IMR-90 (cell line): ENCODE measurements at regions not wholly inside any gene's neighbourhood (a gene's known extent, or its start where the extent isn't known, plus 50 kb on each side); places are given as distances from the start of the nearest gene placed in this dataset.

ENCODE experiments used
- ATAC-seq: fragments of 200-7000 bp; cut with Tn5 transposase; 2 replicates; pipeline ENCODE4 v1.9.1; 2020; ENCODE audit warnings: low read depth, mild to moderate bottlenecking, moderate library complexity
- BruUV-seq: library from RNA; stranded (reverse); fragments of 400-500 nt; replicated peaks from 2 replicates; lab custom pipeline; 2021; lab: Mats Ljungman, UMichigan
- CTCF ChIA-PET: fragments of 300-600 bp; formaldehyde crosslinking; extraction: SDS; loops from one replicate; lab custom pipeline; 2021; ENCODE audit warnings: antibody characterized with exemption; lab: Yijun Ruan, JAX
- POLR2A ChIA-PET: fragments of 300-600 bp; sonication (Branson Sonifier 250); formaldehyde crosslinking; loops from one replicate; lab custom pipeline; 2022; ENCODE audit warnings: antibody characterized with exemption; ENCODE audit not compliant: unreplicated experiment; lab: Charles Lee
- DNase-seq: peaks from one replicate; pipeline ENCODE4 v3.0.0; 2013
- H2AFZ ChIP-seq: replicated peaks from 2 replicates; pipeline ENCODE3; 2013; ENCODE audit warnings: low read length, mild to moderate bottlenecking; ENCODE audit not compliant: poor library complexity
- H2AK5ac ChIP-seq: 2 replicates; pipeline ENCODE4 v1.6.1; 2013; ENCODE audit warnings: low read depth, low read length, inconsistent platforms
- H2AK9ac ChIP-seq: replicated peaks from 2 replicates; pipeline ENCODE3; 2013; ENCODE audit warnings: mild to moderate bottlenecking, low read depth, low read length, moderate library complexity; ENCODE audit not compliant: poor library complexity
- H2BK120ac ChIP-seq: 2 replicates; pipeline ENCODE4 v1.6.1; 2013; ENCODE audit warnings: low read depth, low read length, inconsistent platforms
- H2BK15ac ChIP-seq: 3 replicates; pipeline ENCODE4 v1.6.1; 2013; ENCODE audit warnings: low read depth, low read length, inconsistent platforms
- H2BK20ac ChIP-seq: 2 replicates; pipeline ENCODE4 v1.6.1; 2013; ENCODE audit warnings: low read depth, mild to moderate bottlenecking, inconsistent platforms, low read length, moderate library complexity
- H2BK5ac ChIP-seq: 2 replicates; pipeline ENCODE4 v1.6.1; 2013; ENCODE audit warnings: mild to moderate bottlenecking, low read depth, low read length, inconsistent platforms; ENCODE audit not compliant: poor library complexity, severe bottlenecking
- H3K14ac ChIP-seq: replicated peaks from 2 replicates; pipeline ENCODE4 v1.6.1; 2013; ENCODE audit warnings: low read depth, low read length, inconsistent platforms
- H3K18ac ChIP-seq: 2 replicates; pipeline ENCODE4 v1.6.1; 2013; ENCODE audit warnings: low read depth, low read length, control low read depth
- H3K23ac ChIP-seq: 2 replicates; pipeline ENCODE4 v1.6.1; 2013; ENCODE audit warnings: low read depth, low read length, inconsistent platforms
- H3K27ac ChIP-seq: 2 replicates; pipeline ENCODE4 v1.5.1; 2013; ENCODE audit warnings: mild to moderate bottlenecking, control low read depth, low read length; ENCODE audit not compliant: insufficient read depth
- H3K27me3 ChIP-seq: 2 replicates; pipeline ENCODE4 v1.6.1; 2013; ENCODE audit warnings: low read length; ENCODE audit not compliant: control insufficient read depth, insufficient read depth
- H3K36me3 ChIP-seq: 2 replicates; pipeline ENCODE4 v1.6.1; 2013; ENCODE audit warnings: low read length, mixed read lengths; ENCODE audit not compliant: control insufficient read depth, insufficient read depth
- H3K4ac ChIP-seq: 2 replicates; pipeline ENCODE4 v1.6.1; 2013; ENCODE audit warnings: low read depth, low read length, inconsistent platforms
- H3K4me1 ChIP-seq: 2 replicates; pipeline ENCODE4 v1.6.1; 2013; ENCODE audit warnings: low read length, mixed read lengths; ENCODE audit not compliant: control insufficient read depth, insufficient read depth
- H3K4me2 ChIP-seq: 2 replicates; pipeline ENCODE4 v1.6.1; 2013; ENCODE audit warnings: low read depth, mild to moderate bottlenecking, control low read depth, low read length, moderate library complexity
- H3K4me3 ChIP-seq: 2 replicates; pipeline ENCODE4 v1.5.1; 2013; ENCODE audit warnings: low read depth, mild to moderate bottlenecking, control low read depth, low read length, moderate library complexity; ENCODE audit not compliant: insufficient read depth
- H3K56ac ChIP-seq: 2 replicates; pipeline ENCODE4 v1.6.1; 2013; ENCODE audit warnings: low read length, inconsistent platforms; ENCODE audit not compliant: insufficient read depth; ENCODE audit errors: extremely low read depth
- H3K79me1 ChIP-seq, 2 experiments: 2 replicates each; pipeline ENCODE4 v1.6.1; 2013; ENCODE audit warnings: low read length in 2 of 2, inconsistent platforms in 1 of 2, low read depth in 1 of 2
- H3K9ac ChIP-seq: 2 replicates; pipeline ENCODE4 v1.6.1; 2013; ENCODE audit warnings: low read depth, low read length, control low read depth
- H3K9me1 ChIP-seq: 2 replicates; pipeline ENCODE4 v1.6.1; 2013; ENCODE audit warnings: low read length, inconsistent platforms; ENCODE audit not compliant: insufficient read depth
- H3K9me3 ChIP-seq: 2 replicates; pipeline ENCODE4 v1.6.1; 2013; ENCODE audit warnings: low read length; ENCODE audit not compliant: control insufficient read depth, insufficient read depth
- H4K20me1 ChIP-seq: 2 replicates; pipeline ENCODE4 v1.6.1; 2013; ENCODE audit warnings: low read length, inconsistent platforms; ENCODE audit not compliant: insufficient read depth
- H4K5ac ChIP-seq: 2 replicates; pipeline ENCODE4 v1.6.1; 2013; ENCODE audit warnings: mild to moderate bottlenecking, low read depth, low read length, control low read depth
- H4K8ac ChIP-seq, 2 experiments: 2 replicates each; pipeline ENCODE4 v1.6.1; 2013; ENCODE audit warnings: low read depth in 2 of 2, low read length in 2 of 2, control low read depth in 1 of 2, inconsistent platforms in 1 of 2
- H4K91ac ChIP-seq: 2 replicates; pipeline ENCODE4 v1.6.1; 2013; ENCODE audit warnings: low read depth, low read length, inconsistent platforms; ENCODE audit not compliant: insufficient read depth
- CEBPB ChIP-seq: IDR thresholded peaks from 2 replicates; pipeline ENCODE4 v1.6.1; 2012; ENCODE audit warnings: low read depth, low read length, improper control_type of control experiment
- FOS ChIP-seq: fragments of 150-350 bp; IDR thresholded peaks from 2 replicates; pipeline ENCODE4 v1.6.1; 2016; ENCODE audit warnings: low read depth, low read length
- MXI1 ChIP-seq: IDR thresholded peaks from 2 replicates; pipeline ENCODE4 v1.6.1; 2012; ENCODE audit warnings: low read depth, mild to moderate bottlenecking, low read length, moderate library complexity, borderline replicate concordance
- NFE2L2 ChIP-seq: fragments of 150-350 bp; IDR thresholded peaks from 2 replicates; pipeline ENCODE4 v1.6.1; 2016; ENCODE audit warnings: low read depth, mild to moderate bottlenecking, low read length
- POLR2A ChIP-seq: IDR thresholded peaks from 2 replicates; pipeline ENCODE4 v1.6.1; 2012; ENCODE audit warnings: mild to moderate bottlenecking, low read depth, low read length
- RAD21 ChIP-seq: IDR thresholded peaks from 2 replicates; pipeline ENCODE4 v1.6.1; 2012; ENCODE audit warnings: low read length, improper control_type of control experiment
- RCOR1 ChIP-seq: IDR thresholded peaks from 2 replicates; pipeline ENCODE4 v1.6.1; 2012; ENCODE audit warnings: mild to moderate bottlenecking, low read length, improper control_type of control experiment; ENCODE audit not compliant: insufficient replicate concordance
- RFX5 ChIP-seq: IDR thresholded peaks from 2 replicates; pipeline ENCODE4 v1.8.0; 2012; ENCODE audit warnings: low read depth, mild to moderate bottlenecking, low read length, moderate library complexity
- SMC3 ChIP-seq: fragments of 150-350 bp; IDR thresholded peaks from 2 replicates; pipeline ENCODE4 v1.6.1; 2016; ENCODE audit warnings: low read depth, mild to moderate bottlenecking, antibody characterized with exemption, low read length, moderate library complexity
- WGBS, 2 experiments: methylation state at CpG; one replicate each; pipeline versions ENCODE4 v1.1.5 to v1.1.7; 2013; ENCODE audit warnings: missing lambda C conversion rate in 2 of 2; ENCODE audit not compliant: insufficient read length in 1 of 2; ENCODE audit errors: extremely low coverage in 2 of 2; 5-methylcytosine and 5-hydroxymethylcytosine counted together
- dilution Hi-C: fragments of 300-500 bp; cut with HindIII; formaldehyde crosslinking; loops from one replicate; pipeline ENCODE4 v1.14.3; 2018; ENCODE audit warnings: low sequenced_read_pairs; ENCODE audit not compliant: unreplicated experiment
- in situ Hi-C: fragments of 300-500 bp; cut with MboI; formaldehyde crosslinking; loops from 3 replicates; pipeline ENCODE4 v1.14.3; 2019; ENCODE audit warnings: low sequenced_read_pairs, inconsistent platforms, mixed read lengths
- intact Hi-C: fragments of 100-400 bp; cut with micrococcal nuclease; formaldehyde crosslinking; loops from 2 replicates; pipeline ENCODE4 v1.10.0; 2022
- TF ChIP-seq, protein P1 (sequence below): conservative IDR thresholded peaks from 2 replicates; pipeline ENCODE4 v1.5.1; 2012; ENCODE audit warnings: mild to moderate bottlenecking, low read depth, low read length, improper control_type of control experiment
- TF ChIP-seq, protein P2 (sequence below): fragments of 150-350 bp; IDR thresholded peaks from 2 replicates; pipeline ENCODE4 v1.6.1; 2016; ENCODE audit warnings: low read depth, mild to moderate bottlenecking, low read length, moderate library complexity, borderline replicate concordance

DNA sequence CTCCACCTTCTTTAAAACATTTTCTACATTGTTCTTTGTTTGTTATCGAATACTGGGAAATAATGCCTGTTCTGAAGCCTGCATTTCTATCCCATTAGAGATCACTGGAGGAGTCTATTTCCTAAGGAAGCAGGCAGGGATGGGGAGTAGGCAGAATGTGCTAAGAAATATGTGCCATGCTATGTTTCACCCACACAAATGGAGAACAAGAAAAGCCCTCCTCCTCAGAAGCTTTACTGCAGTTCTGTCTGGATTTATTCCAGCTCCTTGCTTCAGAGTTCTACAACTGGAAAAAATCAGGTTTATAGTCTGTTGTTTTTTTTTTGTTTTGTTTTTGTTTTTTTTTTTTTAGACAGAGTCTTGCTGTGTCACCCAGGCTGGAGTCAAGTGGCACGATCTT lies 825.1 kb downstream of the SLC4A3 start:
- Histone ChIP-seq H3K79me1 (no peaks in the 10 kb centered on the region), H4K5ac (peak overlapping the region; percentile 48; the same call in 1 of the 2 replicates), H3K23ac (no peak overlapping the region), H3K4me3 (no peak overlapping the region), H3K9ac (no peak overlapping the region), H3K14ac (no peak overlapping the region), H4K20me1 (no peaks in the 10 kb centered on the region), H3K27me3 (no peaks in the 10 kb centered on the region), H3K27ac (no peak overlapping the region), H2BK20ac (no peak overlapping the region), H3K56ac (no peak overlapping the region), H3K4ac (no peak overlapping the region), H3K9me1 (no peaks in the 10 kb centered on the region), H2BK120ac (no peak overlapping the region), H3K9me3 (no peaks in the 10 kb centered on the region), H4K91ac (no peak overlapping the region), H2AK5ac (no peak overlapping the region), H2BK5ac (no peak overlapping the region), H3K4me1 (no peaks in the 10 kb centered on the region), H4K8ac (no peak overlapping the region), H2AK9ac (no peak overlapping the region), H2AFZ (no peak overlapping the region), H3K36me3 (no peaks in the 10 kb centered on the region), H3K18ac (no peak overlapping the region), H3K4me2 (no peak overlapping the region), H2BK15ac (no peak overlapping the region)
- ATAC-seq (0 out of 2 replicates have a peak, but pooled peaks have one; percentile 29), DNase-seq (peak; percentile 27)
- in situ Hi-C loops (no loop called here), dilution Hi-C loops (no loop called here), intact Hi-C loops (no loop called here)
- BruUV-seq: no TSS peak
- 80% methylated on average over 1 of the region's 2 CpGs; no CpG with 5 or more reads in 1 of the 2 experiments for WGBS, 2 experiments
- ChIA-PET POLR2A (no interaction called here), CTCF (no interaction called here)
- no peak for TF ChIP-seq SMC3
- TF ChIP-seq, protein P1, sequence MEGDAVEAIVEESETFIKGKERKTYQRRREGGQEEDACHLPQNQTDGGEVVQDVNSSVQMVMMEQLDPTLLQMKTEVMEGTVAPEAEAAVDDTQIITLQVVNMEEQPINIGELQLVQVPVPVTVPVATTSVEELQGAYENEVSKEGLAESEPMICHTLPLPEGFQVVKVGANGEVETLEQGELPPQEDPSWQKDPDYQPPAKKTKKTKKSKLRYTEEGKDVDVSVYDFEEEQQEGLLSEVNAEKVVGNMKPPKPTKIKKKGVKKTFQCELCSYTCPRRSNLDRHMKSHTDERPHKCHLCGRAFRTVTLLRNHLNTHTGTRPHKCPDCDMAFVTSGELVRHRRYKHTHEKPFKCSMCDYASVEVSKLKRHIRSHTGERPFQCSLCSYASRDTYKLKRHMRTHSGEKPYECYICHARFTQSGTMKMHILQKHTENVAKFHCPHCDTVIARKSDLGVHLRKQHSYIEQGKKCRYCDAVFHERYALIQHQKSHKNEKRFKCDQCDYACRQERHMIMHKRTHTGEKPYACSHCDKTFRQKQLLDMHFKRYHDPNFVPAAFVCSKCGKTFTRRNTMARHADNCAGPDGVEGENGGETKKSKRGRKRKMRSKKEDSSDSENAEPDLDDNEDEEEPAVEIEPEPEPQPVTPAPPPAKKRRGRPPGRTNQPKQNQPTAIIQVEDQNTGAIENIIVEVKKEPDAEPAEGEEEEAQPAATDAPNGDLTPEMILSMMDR: no peak
- no peak for TF ChIP-seq MXI1
- TF ChIP-seq CEBPB: no peak
- TF ChIP-seq RAD21: no peak
- TF ChIP-seq FOS: no peak
- TF ChIP-seq RCOR1: no peak
- TF ChIP-seq, protein P2, sequence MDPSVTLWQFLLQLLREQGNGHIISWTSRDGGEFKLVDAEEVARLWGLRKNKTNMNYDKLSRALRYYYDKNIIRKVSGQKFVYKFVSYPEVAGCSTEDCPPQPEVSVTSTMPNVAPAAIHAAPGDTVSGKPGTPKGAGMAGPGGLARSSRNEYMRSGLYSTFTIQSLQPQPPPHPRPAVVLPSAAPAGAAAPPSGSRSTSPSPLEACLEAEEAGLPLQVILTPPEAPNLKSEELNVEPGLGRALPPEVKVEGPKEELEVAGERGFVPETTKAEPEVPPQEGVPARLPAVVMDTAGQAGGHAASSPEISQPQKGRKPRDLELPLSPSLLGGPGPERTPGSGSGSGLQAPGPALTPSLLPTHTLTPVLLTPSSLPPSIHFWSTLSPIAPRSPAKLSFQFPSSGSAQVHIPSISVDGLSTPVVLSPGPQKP: no peak
- no peak for TF ChIP-seq RFX5
- TF ChIP-seq POLR2A: no peak
- no peak for TF ChIP-seq NFE2L2
